ENCODE measurements at regions not wholly inside any gene's neighbourhood (a gene's known extent, or its start where the extent isn't known, plus 50 kb on each side); places are given as distances from the start of the nearest gene placed in this dataset.
"Not testable (repeated sequence)": the region's sequence is repeated elsewhere in the genome, so short reads cannot be mapped to it uniquely, and the experiment has no call there.

DNA sequence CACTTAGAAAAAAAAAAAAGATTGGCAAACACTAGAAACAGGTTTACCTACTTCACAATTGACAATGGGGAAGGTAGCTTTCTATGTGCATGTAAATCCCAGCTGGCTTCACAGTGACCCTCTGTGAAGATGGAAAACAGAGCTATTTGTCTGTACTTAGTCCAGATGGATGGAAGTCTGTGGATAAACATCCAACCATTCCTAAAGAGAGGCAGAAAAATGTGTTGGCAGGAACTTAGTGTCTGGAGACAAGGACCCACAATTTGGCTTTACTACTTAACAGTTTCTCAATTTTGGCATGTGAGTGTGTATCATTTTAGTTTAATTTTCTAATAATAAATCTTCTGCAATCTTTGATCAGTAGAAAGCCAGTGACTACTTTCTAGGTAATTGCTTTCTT, 154.4 kb downstream of the RAD51AP2 start:
- Mint-ChIP-seq H3K4me1 (no peaks in the 10 kb centered on the region), H3K9me3 (peaks cover 18% of the 10 kb centered on the region), H3K27ac (no peak overlapping the region), H3K36me3 (no peaks in the 10 kb centered on the region), H3K4me3 (no peak overlapping the region), H3K27me3 (ENCODE audit: low read depth) (peaks cover 12% of the 10 kb centered on the region)
- no peak for DNase-seq (ENCODE audit: low spot score in 2 of 2, unreplicated experiment in 2 of 2)
- TF ChIP-seq, protein P1, sequence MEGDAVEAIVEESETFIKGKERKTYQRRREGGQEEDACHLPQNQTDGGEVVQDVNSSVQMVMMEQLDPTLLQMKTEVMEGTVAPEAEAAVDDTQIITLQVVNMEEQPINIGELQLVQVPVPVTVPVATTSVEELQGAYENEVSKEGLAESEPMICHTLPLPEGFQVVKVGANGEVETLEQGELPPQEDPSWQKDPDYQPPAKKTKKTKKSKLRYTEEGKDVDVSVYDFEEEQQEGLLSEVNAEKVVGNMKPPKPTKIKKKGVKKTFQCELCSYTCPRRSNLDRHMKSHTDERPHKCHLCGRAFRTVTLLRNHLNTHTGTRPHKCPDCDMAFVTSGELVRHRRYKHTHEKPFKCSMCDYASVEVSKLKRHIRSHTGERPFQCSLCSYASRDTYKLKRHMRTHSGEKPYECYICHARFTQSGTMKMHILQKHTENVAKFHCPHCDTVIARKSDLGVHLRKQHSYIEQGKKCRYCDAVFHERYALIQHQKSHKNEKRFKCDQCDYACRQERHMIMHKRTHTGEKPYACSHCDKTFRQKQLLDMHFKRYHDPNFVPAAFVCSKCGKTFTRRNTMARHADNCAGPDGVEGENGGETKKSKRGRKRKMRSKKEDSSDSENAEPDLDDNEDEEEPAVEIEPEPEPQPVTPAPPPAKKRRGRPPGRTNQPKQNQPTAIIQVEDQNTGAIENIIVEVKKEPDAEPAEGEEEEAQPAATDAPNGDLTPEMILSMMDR (IDR thresholded peaks at IDR 0.05; ENCODE audit: unreplicated experiment) = no peak

DNA sequence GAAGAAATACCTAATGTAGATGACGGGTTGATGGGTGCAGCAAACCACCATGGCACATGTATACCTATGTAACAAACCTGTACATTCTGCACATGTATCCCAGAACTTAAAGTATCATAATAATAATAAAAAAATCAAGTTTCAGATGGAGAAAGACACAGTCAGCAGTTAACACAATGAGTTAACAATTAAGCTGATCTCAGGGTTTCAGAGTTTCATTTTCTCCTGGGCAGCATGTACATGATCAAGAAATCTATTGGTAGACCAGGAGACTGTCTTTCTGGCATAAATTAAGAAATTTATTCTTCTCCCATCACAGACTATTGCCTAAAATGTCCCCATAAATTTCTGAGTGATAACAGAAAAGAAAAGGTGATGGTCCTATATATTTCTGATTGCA, 155.3 kb downstream of the RAD51AP2 start:
- no peak for DNase-seq (ENCODE audit: low spot score in 2 of 2, unreplicated experiment in 2 of 2)
- Mint-ChIP-seq H3K27me3 (ENCODE audit: low read depth) (peaks cover 12% of the 10 kb centered on the region), H3K36me3 (no peaks in the 10 kb centered on the region), H3K4me1 (no peaks in the 10 kb centered on the region), H3K9me3 (peaks cover 18% of the 10 kb centered on the region), H3K4me3 (no peak overlapping the region), H3K27ac (no peak overlapping the region)
- TF ChIP-seq, protein P1 (IDR thresholded peaks at IDR 0.05; ENCODE audit: unreplicated experiment) = no peak

DNA sequence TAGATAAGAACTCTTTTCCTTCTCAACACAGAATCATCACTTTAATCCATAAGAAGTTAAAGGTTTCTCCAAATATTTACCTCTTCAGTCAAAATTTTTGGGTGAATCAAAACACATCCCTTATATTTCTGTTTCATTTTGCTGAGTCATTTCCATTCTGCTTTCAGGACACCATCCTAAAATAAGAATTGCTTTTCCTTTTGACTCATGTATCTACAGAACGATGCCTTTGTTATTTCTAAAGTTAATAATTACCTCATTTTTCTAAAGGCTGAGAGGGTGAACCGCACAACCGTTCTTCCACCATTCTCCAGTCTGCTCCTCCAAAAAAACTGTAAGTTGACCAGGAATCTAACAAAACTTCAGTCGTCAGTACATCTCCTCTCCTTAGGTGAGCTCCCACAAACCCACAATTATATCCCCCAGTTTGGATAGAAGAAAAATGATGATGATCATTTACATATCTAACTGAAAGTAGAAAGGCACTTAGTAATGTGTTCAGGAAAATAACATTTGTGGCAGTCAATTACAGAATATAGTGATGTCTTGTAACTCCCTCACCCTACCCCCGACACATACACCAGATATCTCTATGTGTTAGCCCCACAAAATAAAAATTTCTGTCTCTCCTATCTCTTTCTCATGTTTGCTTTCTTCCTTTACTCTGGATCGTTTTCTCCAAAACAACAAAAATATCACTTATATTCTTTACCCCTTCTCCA, 162.5 kb downstream of the RAD51AP2 start:
- DNase-seq (ENCODE audit: low spot score in 2 of 2, unreplicated experiment in 2 of 2) = no peak
- no peaks in the 10 kb centered on the region for H3K27me3 Mint-ChIP-seq (ENCODE audit: low read depth)
- H3K27ac Mint-ChIP-seq = no peak overlapping the region
- TF ChIP-seq, protein P1 (IDR thresholded peaks at IDR 0.05; ENCODE audit: unreplicated experiment) = no peak
- H3K9me3 Mint-ChIP-seq = peaks cover 9% of the 10 kb centered on the region
- no peaks in the 10 kb centered on the region for H3K36me3 Mint-ChIP-seq
- H3K4me3 Mint-ChIP-seq = no peak overlapping the region
- H3K4me1 Mint-ChIP-seq = peaks cover 3% of the 10 kb centered on the region

DNA sequence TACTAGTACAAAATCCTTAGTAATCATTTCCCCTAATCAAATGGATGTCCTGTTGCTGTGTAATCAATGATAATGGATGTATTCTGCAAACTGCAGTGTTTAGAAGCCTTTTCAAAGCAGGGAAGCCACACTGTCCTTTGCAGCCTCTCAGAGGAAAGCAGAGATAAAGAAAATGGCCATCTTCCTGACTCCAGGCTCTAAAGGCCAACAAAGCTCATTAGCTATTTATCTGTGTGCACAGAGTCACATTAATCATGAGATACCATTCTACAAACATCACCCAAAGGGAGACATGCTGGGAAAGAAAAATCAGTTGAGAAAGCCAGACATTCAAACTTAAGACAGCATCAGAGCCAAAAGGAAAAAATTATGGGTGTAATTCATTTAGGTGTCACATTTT, 165.0 kb downstream of the RAD51AP2 start:
- H3K27me3 Mint-ChIP-seq (ENCODE audit: low read depth) = no peaks in the 10 kb centered on the region
- no peak overlapping the region for H3K27ac Mint-ChIP-seq
- H3K36me3 Mint-ChIP-seq = no peaks in the 10 kb centered on the region
- TF ChIP-seq, protein P1 (IDR thresholded peaks at IDR 0.05; ENCODE audit: unreplicated experiment) = no peak
- DNase-seq (ENCODE audit: low spot score in 2 of 2, unreplicated experiment in 2 of 2) = no peak
- no peak overlapping the region for H3K4me3 Mint-ChIP-seq
- H3K9me3 Mint-ChIP-seq = peaks cover 4% of the 10 kb centered on the region
- peaks cover 3% of the 10 kb centered on the region for H3K4me1 Mint-ChIP-seq

DNA sequence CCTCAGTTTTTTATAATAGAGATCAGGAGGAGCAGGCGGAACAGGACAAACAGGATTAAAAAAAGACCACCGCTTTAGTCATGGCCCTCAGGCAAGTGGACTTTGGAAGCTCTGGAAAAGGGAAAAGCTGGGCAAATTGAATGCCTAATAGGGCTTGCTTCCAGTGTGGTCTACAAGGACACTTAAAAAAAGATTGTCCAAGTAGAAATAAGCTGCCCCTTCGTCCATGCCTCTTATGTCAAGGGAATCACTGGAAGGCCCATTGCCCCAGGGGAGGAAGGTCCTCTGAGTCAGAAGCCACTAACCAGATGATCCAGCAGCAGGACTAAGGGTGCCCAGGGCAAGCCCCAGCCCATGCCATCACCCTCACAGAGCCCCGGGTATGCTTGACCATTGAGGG, 175.5 kb downstream of the RAD51AP2 start:
- H3K27me3 Mint-ChIP-seq (ENCODE audit: low read depth); H3K9me3 Mint-ChIP-seq; H3K4me3 Mint-ChIP-seq; DNase-seq (ENCODE audit: low spot score in 2 of 2, unreplicated experiment in 2 of 2); H3K27ac Mint-ChIP-seq; H3K4me1 Mint-ChIP-seq; H3K36me3 Mint-ChIP-seq: not testable (repeated sequence)

DNA sequence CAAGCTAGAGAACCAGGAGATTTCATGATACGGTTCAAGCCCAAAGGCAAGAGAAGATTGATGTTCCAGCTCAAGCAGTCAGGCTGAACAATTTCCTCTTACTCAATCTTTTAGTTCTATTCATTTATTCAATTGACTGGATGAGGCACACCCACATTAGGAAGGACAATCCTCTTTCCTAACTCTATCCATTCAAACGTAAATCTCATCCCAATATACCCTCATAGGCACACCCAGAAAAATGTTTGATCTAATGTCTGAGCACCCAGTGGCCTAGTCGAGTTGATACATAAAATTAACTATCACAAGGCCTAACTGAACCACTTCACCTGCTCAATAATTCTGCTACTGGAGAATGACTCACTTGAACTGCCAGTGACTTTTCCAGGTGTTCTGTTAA, 180.7 kb downstream of the RAD51AP2 start:
- Mint-ChIP-seq H3K4me3 (no peak overlapping the region), H3K36me3 (no peaks in the 10 kb centered on the region), H3K4me1 (no peaks in the 10 kb centered on the region), H3K27ac (no peak overlapping the region), H3K27me3 (ENCODE audit: low read depth) (no peaks in the 10 kb centered on the region), H3K9me3 (no peaks in the 10 kb centered on the region)
- DNase-seq (ENCODE audit: low spot score in 2 of 2, unreplicated experiment in 2 of 2) = no peak
- TF ChIP-seq, protein P1 (IDR thresholded peaks at IDR 0.05; ENCODE audit: unreplicated experiment) = no peak
